ENCODE measurements at regions not wholly inside any gene's neighbourhood (a gene's known extent, or its start where the extent isn't known, plus 50 kb on each side); places are given as distances from the start of the nearest gene placed in this dataset.
"Not testable (repeated sequence)": the region's sequence is repeated elsewhere in the genome, so short reads cannot be mapped to it uniquely, and the experiment has no call there.

DNA sequence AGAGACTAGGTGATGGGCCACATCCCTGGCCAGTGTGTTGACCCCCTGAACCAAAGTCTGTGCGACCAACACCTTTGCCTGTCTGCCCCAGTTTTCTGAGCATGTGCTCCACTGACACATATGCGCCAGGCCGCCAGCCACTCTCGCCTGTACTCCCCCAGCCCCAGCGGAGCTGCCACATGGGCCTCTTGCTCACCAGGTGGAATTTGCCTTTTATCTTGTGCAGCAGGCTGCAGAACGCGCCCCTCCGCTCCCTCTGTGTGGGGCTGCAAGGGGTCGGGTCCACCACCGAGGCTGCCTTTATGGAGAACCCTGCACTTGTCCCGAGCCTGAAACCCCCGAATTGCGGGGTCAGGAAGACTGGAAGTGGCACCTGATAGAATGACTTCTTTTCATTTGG is 405.7 kb upstream of the NPAP1 start:
- H3K18ac ChIP-seq (ENCODE audit: insufficient read length, low read depth, low read length) = no peak overlapping the region
- no peak overlapping the region for H2BK12ac ChIP-seq (ENCODE audit: insufficient read length, low read depth, low read length)
- no peak overlapping the region for H4K8ac ChIP-seq (replicated peaks; ENCODE audit: insufficient read length, low read depth, low read length)
- no peak overlapping the region for H2AK5ac ChIP-seq (ENCODE audit: insufficient read length, low read length)
- no peaks in the 10 kb centered on the region for H3K79me1 ChIP-seq (ENCODE audit: insufficient read depth, low read depth, low read length, poor library complexity, severe bottlenecking)
- H3K23me2 ChIP-seq (ENCODE audit: insufficient read length, low read depth, low read length, poor library complexity, severe bottlenecking) = no peaks in the 10 kb centered on the region
- Mint-ChIP-seq H3K36me3 (ENCODE audit: insufficient read depth in 1 of 3, low read depth in 3 of 3) (peaks cover 0 to 3% (median 0%) of the 10 kb centered on the region in 3 experiments; a peak in 3 of 7 replicates), H3K27ac (no peak overlapping the region), H3K4me1 (peaks cover 8 to 9% of the 10 kb centered on the region in 2 experiments), H3K4me3 (no peak overlapping the region), H3K27me3 (ENCODE audit: low read depth) (no peaks in the 10 kb centered on the region; the same call in 1 of the 2 replicates), H3K9me3 (peaks cover 57 to 61% of the 10 kb centered on the region in 2 experiments)
- WGBS (ENCODE audit: extremely low coverage, insufficient read length, low lambda C conversion rate) = no CpG with 5 or more reads among the region's 13 CpGs
- H2BK15ac ChIP-seq (ENCODE audit: low read depth, low read length) = no peak overlapping the region
- H3K4me1 ChIP-seq (ENCODE audit: insufficient read depth, low read length) = no peaks in the 10 kb centered on the region
- no peak for DNase-seq
- H3K27ac ChIP-seq (ENCODE audit: insufficient read length, low read depth, low read length) = no peak overlapping the region
- H3K79me2 ChIP-seq (ENCODE audit: insufficient read depth, low read length) = no peaks in the 10 kb centered on the region
- H3T11ph ChIP-seq (ENCODE audit: low read length) = no peak overlapping the region
- H3K4ac ChIP-seq (ENCODE audit: low read depth, low read length) = no peak overlapping the region
- TF ChIP-seq, protein P1, sequence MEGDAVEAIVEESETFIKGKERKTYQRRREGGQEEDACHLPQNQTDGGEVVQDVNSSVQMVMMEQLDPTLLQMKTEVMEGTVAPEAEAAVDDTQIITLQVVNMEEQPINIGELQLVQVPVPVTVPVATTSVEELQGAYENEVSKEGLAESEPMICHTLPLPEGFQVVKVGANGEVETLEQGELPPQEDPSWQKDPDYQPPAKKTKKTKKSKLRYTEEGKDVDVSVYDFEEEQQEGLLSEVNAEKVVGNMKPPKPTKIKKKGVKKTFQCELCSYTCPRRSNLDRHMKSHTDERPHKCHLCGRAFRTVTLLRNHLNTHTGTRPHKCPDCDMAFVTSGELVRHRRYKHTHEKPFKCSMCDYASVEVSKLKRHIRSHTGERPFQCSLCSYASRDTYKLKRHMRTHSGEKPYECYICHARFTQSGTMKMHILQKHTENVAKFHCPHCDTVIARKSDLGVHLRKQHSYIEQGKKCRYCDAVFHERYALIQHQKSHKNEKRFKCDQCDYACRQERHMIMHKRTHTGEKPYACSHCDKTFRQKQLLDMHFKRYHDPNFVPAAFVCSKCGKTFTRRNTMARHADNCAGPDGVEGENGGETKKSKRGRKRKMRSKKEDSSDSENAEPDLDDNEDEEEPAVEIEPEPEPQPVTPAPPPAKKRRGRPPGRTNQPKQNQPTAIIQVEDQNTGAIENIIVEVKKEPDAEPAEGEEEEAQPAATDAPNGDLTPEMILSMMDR (conservative IDR thresholded peaks at IDR 0.05) = no peak
- no peaks in the 10 kb centered on the region for H3K27me3 ChIP-seq (ENCODE audit: insufficient read depth, low read length)
- H2AFZ ChIP-seq (ENCODE audit: low read length) = no peak overlapping the region
- H2BK120ac ChIP-seq (ENCODE audit: low read depth, low read length, poor library complexity, severe bottlenecking) = no peak overlapping the region
- no peaks in the 10 kb centered on the region for H3K9me3 ChIP-seq (ENCODE audit: control insufficient read depth, low read depth, low read length)
- no peak overlapping the region for H4K91ac ChIP-seq (ENCODE audit: insufficient read length, low read depth, low read length)
- H3K56ac ChIP-seq (ENCODE audit: insufficient read length, low read depth, low read length) = no peak overlapping the region
- H4K5ac ChIP-seq (ENCODE audit: insufficient read length, low read depth, low read length) = no peak overlapping the region
- no peak overlapping the region for H3K9ac ChIP-seq (ENCODE audit: extremely low read depth, insufficient read length, low read length)
- no peaks in the 10 kb centered on the region for H4K20me1 ChIP-seq (ENCODE audit: control insufficient read depth, insufficient read depth, insufficient read length)
- no peak overlapping the region for H2BK20ac ChIP-seq (ENCODE audit: low read depth, low read length, poor library complexity, severe bottlenecking)
- H3K14ac ChIP-seq (ENCODE audit: insufficient read depth, low read length) = no peak overlapping the region
- H2BK5ac ChIP-seq (ENCODE audit: insufficient read length, low read length) = no peak overlapping the region
- H3K4me2 ChIP-seq (ENCODE audit: insufficient read depth, insufficient read length, low read length) = no peak overlapping the region
- H3K23ac ChIP-seq (ENCODE audit: insufficient read length, low read depth, low read length) = no peak overlapping the region

DNA sequence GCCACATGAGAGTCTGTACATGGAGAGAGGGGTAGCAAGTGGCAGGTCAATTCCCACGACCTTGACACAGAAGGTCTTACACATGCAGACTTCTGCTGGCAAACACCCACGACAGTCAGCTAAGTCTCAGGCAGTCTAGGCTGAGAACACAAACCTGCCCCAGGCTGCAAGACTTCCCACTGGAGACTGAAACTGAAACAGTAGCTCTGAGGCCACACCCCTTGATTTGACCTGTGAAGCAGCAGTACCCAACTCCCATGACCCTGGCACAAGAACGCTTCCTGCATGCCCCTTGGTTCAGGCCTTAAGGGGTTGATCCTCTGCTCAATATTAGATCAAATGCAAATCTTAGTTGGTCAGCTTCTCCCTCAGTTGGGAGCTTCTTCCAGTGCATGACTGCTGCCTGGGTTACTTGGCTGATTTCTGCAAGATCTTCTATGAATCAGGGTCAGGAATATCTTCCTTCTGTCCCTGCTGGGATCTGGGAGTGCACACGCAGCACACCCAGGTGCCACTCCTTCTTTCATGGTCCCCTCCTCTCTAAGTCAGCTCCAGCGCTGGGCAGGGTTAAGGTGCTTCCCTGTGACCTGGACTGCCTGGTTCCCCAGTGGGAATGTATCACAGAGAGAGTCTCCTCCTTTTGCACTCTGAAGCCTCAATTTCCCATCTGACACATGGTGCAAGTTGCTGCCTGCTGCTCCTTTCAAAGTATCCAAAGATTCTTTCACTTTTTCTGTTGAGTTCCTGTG is 403.9 kb upstream of the NPAP1 start:
- not testable (repeated sequence) for H2BK15ac ChIP-seq (ENCODE audit: low read depth, low read length); H4K91ac ChIP-seq (ENCODE audit: insufficient read length, low read depth, low read length); H3K23me2 ChIP-seq (ENCODE audit: insufficient read length, low read depth, low read length, poor library complexity, severe bottlenecking); H3K79me2 ChIP-seq (ENCODE audit: insufficient read depth, low read length); H3K4me1 ChIP-seq (ENCODE audit: insufficient read depth, low read length); H3K27ac Mint-ChIP-seq; H3K9me3 ChIP-seq (ENCODE audit: control insufficient read depth, low read depth, low read length); H3K56ac ChIP-seq (ENCODE audit: insufficient read length, low read depth, low read length); H4K5ac ChIP-seq (ENCODE audit: insufficient read length, low read depth, low read length); H3K27ac ChIP-seq (ENCODE audit: insufficient read length, low read depth, low read length); H3T11ph ChIP-seq (ENCODE audit: low read length); H3K4ac ChIP-seq (ENCODE audit: low read depth, low read length); H4K8ac ChIP-seq (replicated peaks; ENCODE audit: insufficient read length, low read depth, low read length); H2AFZ ChIP-seq (ENCODE audit: low read length); H3K36me3 Mint-ChIP-seq (ENCODE audit: insufficient read depth in 1 of 3, low read depth in 3 of 3); H3K9ac ChIP-seq (ENCODE audit: extremely low read depth, insufficient read length, low read length); H2AK5ac ChIP-seq (ENCODE audit: insufficient read length, low read length); H3K27me3 ChIP-seq (ENCODE audit: insufficient read depth, low read length); H2BK12ac ChIP-seq (ENCODE audit: insufficient read length, low read depth, low read length); H3K79me1 ChIP-seq (ENCODE audit: insufficient read depth, low read depth, low read length, poor library complexity, severe bottlenecking); H2BK5ac ChIP-seq (ENCODE audit: insufficient read length, low read length); H3K4me1 Mint-ChIP-seq; H3K4me2 ChIP-seq (ENCODE audit: insufficient read depth, insufficient read length, low read length); H4K20me1 ChIP-seq (ENCODE audit: control insufficient read depth, insufficient read depth, insufficient read length); H3K23ac ChIP-seq (ENCODE audit: insufficient read length, low read depth, low read length); H3K27me3 Mint-ChIP-seq (ENCODE audit: low read depth); H2BK120ac ChIP-seq (ENCODE audit: low read depth, low read length, poor library complexity, severe bottlenecking); DNase-seq; H3K4me3 Mint-ChIP-seq; H3K14ac ChIP-seq (ENCODE audit: insufficient read depth, low read length); H3K18ac ChIP-seq (ENCODE audit: insufficient read length, low read depth, low read length); H2BK20ac ChIP-seq (ENCODE audit: low read depth, low read length, poor library complexity, severe bottlenecking)
- WGBS (ENCODE audit: extremely low coverage, insufficient read length, low lambda C conversion rate) = no CpG with 5 or more reads among the region's 5 CpGs
- H3K9me3 Mint-ChIP-seq = peaks cover 57% of the 10 kb centered on the region in 2 experiments
